Jurkat, Clone E6-1 (cell line): ENCODE measurements at regions not wholly inside any gene's neighbourhood (a gene's known extent, or its start where the extent isn't known, plus 50 kb on each side); places are given as distances from the start of the nearest gene placed in this dataset.

Experiments
- DNase-seq: peaks from one replicate; pipeline ENCODE4 v3.0.0-alpha.2; 2011; ENCODE audit warnings: low read depth, low spot score
- H3K4me3 ChIP-seq: 2 replicates; pipeline ENCODE4 v1.5.1; 2011; ENCODE audit warnings: mild to moderate bottlenecking, low read length, control low read depth, moderate library complexity

- no peak overlapping the region for H3K4me3 ChIP-seq
- no peak for DNase-seq
These were observed 64.9 kb upstream of the ZDHHC17 start for GRCh38 chr12:76698966-76699365.

GRCh38 chr12:76701690-76702089 lies 62.2 kb upstream of the ZDHHC17 start:
- no peak for DNase-seq
- H3K4me3 ChIP-seq: no peak overlapping the region

- no peak overlapping the region for H3K4me3 ChIP-seq
- DNase-seq: no peak
These were observed 61.0 kb upstream of the ZDHHC17 start for GRCh38 chr12:76702946-76703345.

- DNase-seq: no peak
These were observed 59.2 kb upstream of the ZDHHC17 start for GRCh38 chr12:76704693-76705092.

GRCh38 chr12:76706101-76706500 lies 57.8 kb upstream of the ZDHHC17 start:
- DNase-seq: peak; percentile 34
- H3K4me3 ChIP-seq: no peak overlapping the region

More at GRCh38 chr12:76704693-76705092, 59.2 kb upstream of the ZDHHC17 start:
- H3K4me3 ChIP-seq: no peak overlapping the region

- H3K4me3 ChIP-seq: no peak overlapping the region
- DNase-seq: no peak
These were observed 57.2 kb upstream of the ZDHHC17 start for GRCh38 chr12:76706761-76707160.

GRCh38 chr12:76707772-76708171 lies 56.1 kb upstream of the ZDHHC17 start:
- no peak overlapping the region for H3K4me3 ChIP-seq
- DNase-seq: no peak

GRCh38 chr12:76708296-76708695 lies 55.6 kb upstream of the ZDHHC17 start:
- no peak for DNase-seq
- no peak overlapping the region for H3K4me3 ChIP-seq

- DNase-seq: no peak
- H3K4me3 ChIP-seq: no peak overlapping the region
These were observed 52.7 kb upstream of the ZDHHC17 start for GRCh38 chr12:76711241-76711640.

GRCh38 chr12:76713130-76713529 lies 50.8 kb upstream of the ZDHHC17 start:
- DNase-seq: no peak
- H3K4me3 ChIP-seq: no peak overlapping the region

- no peak for DNase-seq
- no peak overlapping the region for H3K4me3 ChIP-seq
These were observed 49.9 kb upstream of the ZDHHC17 start for GRCh38 chr12:76713986-76714385.
